PC-9 (cell line): ENCODE measurements at regions not wholly inside any gene's neighbourhood (a gene's known extent, or its start where the extent isn't known, plus 50 kb on each side); places are given as distances from the start of the nearest gene placed in this dataset.

Experiments
- BruUV-seq: library from RNA; stranded (reverse); fragments of 400-500 nt; replicated peaks from 2 replicates; lab custom pipeline; 2021; lab: Mats Ljungman, UMichigan
- CTCF ChIA-PET: fragments of 300-600 bp; sonication (Branson Sonifier 250); formaldehyde crosslinking; loops from one replicate; lab custom pipeline; 2022; ENCODE audit warnings: antibody characterized with exemption; lab: Charles Lee
- POLR2A ChIA-PET: fragments of 300-600 bp; sonication (Branson Sonifier 250); formaldehyde crosslinking; loops from one replicate; lab custom pipeline; 2022; ENCODE audit warnings: antibody characterized with exemption; ENCODE audit not compliant: unreplicated experiment; lab: Charles Lee
- DNase-seq, 2 experiments: peaks; one replicate each; pipeline versions ENCODE4 v3.0.0 to v3.0.0-alpha.2; 2015 to 2022; ENCODE audit warnings: mixed read lengths in 1 of 2
- H2AFZ ChIP-seq: fragments of 200-600 bp; sonication (generic); 2 replicates; pipeline ENCODE4 v1.8.1; 2017; ENCODE audit warnings: antibody characterized with exemption
- H3F3A ChIP-seq: fragments of 200-600 bp; sonication (generic); 2 replicates; pipeline ENCODE4 v1.8.1; 2017; ENCODE audit warnings: antibody characterized with exemption, mild to moderate bottlenecking, low read depth; ENCODE audit not compliant: insufficient read depth
- H3K27ac ChIP-seq: fragments of 200-600 bp; sonication (generic); 2 replicates; pipeline ENCODE4 v1.6.1; 2016; ENCODE audit warnings: mixed run types
- H3K27me3 ChIP-seq: fragments of 200-600 bp; sonication (generic); 2 replicates; pipeline ENCODE4 v1.6.1; 2016; ENCODE audit warnings: low read depth, mixed run types; ENCODE audit not compliant: insufficient read depth
- H3K36me3 ChIP-seq: fragments of 200-600 bp; sonication (generic); 2 replicates; pipeline ENCODE4 v1.6.1; 2016; ENCODE audit warnings: low read depth, mixed run types
- H3K4me1 ChIP-seq: fragments of 200-600 bp; sonication (generic); replicated peaks from 2 replicates; pipeline ENCODE4 v1.6.1; 2016; ENCODE audit warnings: mixed run types; ENCODE audit not compliant: insufficient read depth
- H3K4me2 ChIP-seq: fragments of 200-600 bp; sonication (generic); 2 replicates; pipeline ENCODE4 v1.6.1; 2017; ENCODE audit warnings: mixed run types
- H3K4me3 ChIP-seq: fragments of 200-600 bp; sonication (generic); 2 replicates; pipeline ENCODE4 v1.6.1; 2016; ENCODE audit warnings: mixed run types
- H3K79me2 ChIP-seq: fragments of 200-600 bp; sonication (generic); 2 replicates; pipeline ENCODE4 v1.6.1; 2017; ENCODE audit warnings: low read depth, mixed run types
- H3K9me2 ChIP-seq: fragments of 200-600 bp; sonication (generic); 2 replicates; pipeline ENCODE4 v1.8.1; 2017; ENCODE audit warnings: mild to moderate bottlenecking; ENCODE audit not compliant: insufficient read depth
- H3K9me3 ChIP-seq: fragments of 200-600 bp; sonication (generic); 2 replicates; pipeline ENCODE4 v1.8.1; 2016; ENCODE audit warnings: low read depth; ENCODE audit not compliant: insufficient read depth
- H4K20me1 ChIP-seq: fragments of 200-600 bp; sonication (generic); 2 replicates; pipeline ENCODE4 v1.8.1; 2017; ENCODE audit not compliant: insufficient read depth
- EZH2 ChIP-seq: fragments of 200-600 bp; sonication (generic); IDR thresholded peaks from 2 replicates; pipeline ENCODE4 v1.8.0; 2017; ENCODE audit warnings: antibody characterized with exemption, low read depth
- intact Hi-C: fragments of 100-400 bp; cut with micrococcal nuclease; formaldehyde crosslinking; loops from one replicate; pipeline ENCODE4 v1.10.0; 2022; ENCODE audit not compliant: unreplicated experiment
- TF ChIP-seq, protein P1 (sequence below): fragments of 200-600 bp; sonication (generic); conservative IDR thresholded peaks from 2 replicates; pipeline ENCODE4 v1.6.1; 2017; ENCODE audit warnings: mixed run types, antibody characterized with exemption, mild to moderate bottlenecking, moderate library complexity

- Histone ChIP-seq H3K4me1 (no peaks in the 10 kb centered on the region), H3K9me2 (no peaks in the 10 kb centered on the region), H2AFZ (no peak overlapping the region), H3K9me3 (no peaks in the 10 kb centered on the region), H3K4me2 (no peak overlapping the region), H3K27ac (no peak overlapping the region), H3K27me3 (no peaks in the 10 kb centered on the region), H3F3A (no peaks in the 10 kb centered on the region), H3K36me3 (no peaks in the 10 kb centered on the region), H4K20me1 (no peaks in the 10 kb centered on the region; the same call in 1 of the 2 replicates), H3K4me3 (no peak overlapping the region), H3K79me2 (no peaks in the 10 kb centered on the region)
- intact Hi-C loops = no loop called here
- CTCF ChIA-PET = no interaction called here
- no peak for DNase-seq
- no TSS peak for BruUV-seq
- POLR2A ChIA-PET = no interaction called here
- TF ChIP-seq, protein P1, sequence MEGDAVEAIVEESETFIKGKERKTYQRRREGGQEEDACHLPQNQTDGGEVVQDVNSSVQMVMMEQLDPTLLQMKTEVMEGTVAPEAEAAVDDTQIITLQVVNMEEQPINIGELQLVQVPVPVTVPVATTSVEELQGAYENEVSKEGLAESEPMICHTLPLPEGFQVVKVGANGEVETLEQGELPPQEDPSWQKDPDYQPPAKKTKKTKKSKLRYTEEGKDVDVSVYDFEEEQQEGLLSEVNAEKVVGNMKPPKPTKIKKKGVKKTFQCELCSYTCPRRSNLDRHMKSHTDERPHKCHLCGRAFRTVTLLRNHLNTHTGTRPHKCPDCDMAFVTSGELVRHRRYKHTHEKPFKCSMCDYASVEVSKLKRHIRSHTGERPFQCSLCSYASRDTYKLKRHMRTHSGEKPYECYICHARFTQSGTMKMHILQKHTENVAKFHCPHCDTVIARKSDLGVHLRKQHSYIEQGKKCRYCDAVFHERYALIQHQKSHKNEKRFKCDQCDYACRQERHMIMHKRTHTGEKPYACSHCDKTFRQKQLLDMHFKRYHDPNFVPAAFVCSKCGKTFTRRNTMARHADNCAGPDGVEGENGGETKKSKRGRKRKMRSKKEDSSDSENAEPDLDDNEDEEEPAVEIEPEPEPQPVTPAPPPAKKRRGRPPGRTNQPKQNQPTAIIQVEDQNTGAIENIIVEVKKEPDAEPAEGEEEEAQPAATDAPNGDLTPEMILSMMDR = no peak
- TF ChIP-seq EZH2 = no peak
Observed at GRCh38 chr14:44353805-44354204, 153.3 kb downstream of the FSCB start.

DNA sequence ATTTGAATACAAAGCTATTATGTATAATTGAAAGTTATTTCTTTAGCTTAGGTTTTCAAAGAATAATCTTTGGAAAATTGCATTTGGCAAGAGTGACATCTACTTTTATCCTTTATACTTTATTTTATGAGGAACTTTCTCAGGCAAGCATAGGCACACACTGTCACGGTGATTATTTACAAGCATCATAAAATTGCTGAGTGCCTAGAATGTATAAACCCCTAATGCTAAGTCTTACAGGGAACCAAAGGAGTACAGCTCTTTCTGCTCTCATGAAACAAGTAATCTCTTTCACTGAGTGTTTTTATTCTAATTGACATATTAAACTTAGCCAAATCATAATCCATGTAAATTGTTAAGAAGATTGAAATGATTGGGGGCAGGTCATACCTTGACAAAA, 154.9 kb downstream of the FSCB start:
- CTCF ChIA-PET = no interaction called here
- no peaks in the 10 kb centered on the region; the same call in 1 of the 2 replicates for H4K20me1 ChIP-seq
- POLR2A ChIA-PET = no interaction called here
- intact Hi-C loops = no loop called here
- H3K79me2 ChIP-seq = no peaks in the 10 kb centered on the region
- H3K27me3 ChIP-seq = no peaks in the 10 kb centered on the region
- no TSS peak for BruUV-seq
- H3K4me3 ChIP-seq = no peak overlapping the region
- no peak for DNase-seq
- no peak overlapping the region for H3K4me2 ChIP-seq
- no peak overlapping the region for H2AFZ ChIP-seq
- no peaks in the 10 kb centered on the region for H3K9me2 ChIP-seq
- no peaks in the 10 kb centered on the region for H3F3A ChIP-seq
- H3K27ac ChIP-seq = no peak overlapping the region
- no peaks in the 10 kb centered on the region for H3K4me1 ChIP-seq
- no peak for TF ChIP-seq EZH2
- TF ChIP-seq, protein P1 = no peak
- no peaks in the 10 kb centered on the region; the same call in 1 of the 2 replicates for H3K9me3 ChIP-seq
- H3K36me3 ChIP-seq = no peaks in the 10 kb centered on the region

- no peaks in the 10 kb centered on the region for H3F3A ChIP-seq
- H3K4me2 ChIP-seq = no peak overlapping the region
- no peaks in the 10 kb centered on the region; the same call in 1 of the 2 replicates for H4K20me1 ChIP-seq
- H3K9me3 ChIP-seq = no peaks in the 10 kb centered on the region; the same call in 1 of the 2 replicates
- no peaks in the 10 kb centered on the region for H3K4me1 ChIP-seq
- H2AFZ ChIP-seq = no peak overlapping the region
- intact Hi-C loops = no loop called here
- no peak overlapping the region for H3K4me3 ChIP-seq
- TF ChIP-seq, protein P1 = no peak
- no peak for TF ChIP-seq EZH2
- ChIA-PET CTCF (no interaction called here), POLR2A (no interaction called here)
- no peak overlapping the region for H3K27ac ChIP-seq
- no peaks in the 10 kb centered on the region for H3K36me3 ChIP-seq
- BruUV-seq = no TSS peak
- H3K9me2 ChIP-seq = no peaks in the 10 kb centered on the region
- no peaks in the 10 kb centered on the region for H3K79me2 ChIP-seq
- no peak for DNase-seq
- no peaks in the 10 kb centered on the region for H3K27me3 ChIP-seq
Observed at GRCh38 chr14:44347316-44347715, 159.8 kb downstream of the FSCB start.
